Gastrocnemius medialis (tissue), 4 donors: ENCODE measurements at regions not wholly inside any gene's neighbourhood (a gene's known extent, or its start where the extent isn't known, plus 50 kb on each side); places are given as distances from the start of the nearest gene placed in this dataset.

Experiments
- CTCF ChIP-seq, 5 experiments: fragments of 450-650 bp in 3 of 5; fragments of 200-600 bp in 2 of 5; sonication (generic) in 2 of 5; IDR thresholded peaks in 4 of 5; conservative IDR thresholded peaks in 1 of 5; 1 replicate in 4 of 5; 2 replicates in 1 of 5; pipeline ENCODE4 v1.5.1; 2016 to 2019; ENCODE audit warnings: antibody characterized with exemption in 5 of 5, mild to moderate bottlenecking in 3 of 5, moderate library complexity in 3 of 5
- POLR2A ChIP-seq, 2 donors: fragments of 450-650 bp; IDR thresholded peaks; one replicate each; pipeline ENCODE4 v1.6.1; 2017; ENCODE audit warnings: antibody characterized with exemption in 2 of 2, mild to moderate bottlenecking in 2 of 2, moderate library complexity in 2 of 2

- TF ChIP-seq CTCF (IDR thresholded peaks at IDR 0.05 in 4 of 5, conservative IDR thresholded peaks at IDR 0.05 in 1 of 5) (no peak), POLR2A (IDR thresholded peaks at IDR 0.05) (no peak)
Observed at GRCh38 chr5:159644053-159644452, 272.2 kb upstream of the ADRA1B start.
